ENCODE measurements at regions not wholly inside any gene's neighbourhood (a gene's known extent, or its start where the extent isn't known, plus 50 kb on each side); places are given as distances from the start of the nearest gene placed in this dataset.

- H3K36me3 ChIP-seq (ENCODE audit: control insufficient read depth, insufficient read depth, low read length): no peaks in the 10 kb centered on the region
- DNase-seq (ENCODE audit: low read depth): no peak
- ChIA-PET POLR2A (no interaction called here), CTCF (no interaction called here)
- TF ChIP-seq, protein P1, sequence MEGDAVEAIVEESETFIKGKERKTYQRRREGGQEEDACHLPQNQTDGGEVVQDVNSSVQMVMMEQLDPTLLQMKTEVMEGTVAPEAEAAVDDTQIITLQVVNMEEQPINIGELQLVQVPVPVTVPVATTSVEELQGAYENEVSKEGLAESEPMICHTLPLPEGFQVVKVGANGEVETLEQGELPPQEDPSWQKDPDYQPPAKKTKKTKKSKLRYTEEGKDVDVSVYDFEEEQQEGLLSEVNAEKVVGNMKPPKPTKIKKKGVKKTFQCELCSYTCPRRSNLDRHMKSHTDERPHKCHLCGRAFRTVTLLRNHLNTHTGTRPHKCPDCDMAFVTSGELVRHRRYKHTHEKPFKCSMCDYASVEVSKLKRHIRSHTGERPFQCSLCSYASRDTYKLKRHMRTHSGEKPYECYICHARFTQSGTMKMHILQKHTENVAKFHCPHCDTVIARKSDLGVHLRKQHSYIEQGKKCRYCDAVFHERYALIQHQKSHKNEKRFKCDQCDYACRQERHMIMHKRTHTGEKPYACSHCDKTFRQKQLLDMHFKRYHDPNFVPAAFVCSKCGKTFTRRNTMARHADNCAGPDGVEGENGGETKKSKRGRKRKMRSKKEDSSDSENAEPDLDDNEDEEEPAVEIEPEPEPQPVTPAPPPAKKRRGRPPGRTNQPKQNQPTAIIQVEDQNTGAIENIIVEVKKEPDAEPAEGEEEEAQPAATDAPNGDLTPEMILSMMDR (IDR thresholded peaks at IDR 0.05; ENCODE audit: insufficient read depth, low read depth, low read length): no peak
- no peaks in the 10 kb centered on the region for H3K27me3 ChIP-seq (ENCODE audit: control insufficient read depth, insufficient read depth, low read length)
- H3K4me3 ChIP-seq (ENCODE audit: low read depth, low read length): no peak overlapping the region
Observed at GRCh38 chrX:43493756-43494155, 162.3 kb upstream of the MAOA start.

DNA sequence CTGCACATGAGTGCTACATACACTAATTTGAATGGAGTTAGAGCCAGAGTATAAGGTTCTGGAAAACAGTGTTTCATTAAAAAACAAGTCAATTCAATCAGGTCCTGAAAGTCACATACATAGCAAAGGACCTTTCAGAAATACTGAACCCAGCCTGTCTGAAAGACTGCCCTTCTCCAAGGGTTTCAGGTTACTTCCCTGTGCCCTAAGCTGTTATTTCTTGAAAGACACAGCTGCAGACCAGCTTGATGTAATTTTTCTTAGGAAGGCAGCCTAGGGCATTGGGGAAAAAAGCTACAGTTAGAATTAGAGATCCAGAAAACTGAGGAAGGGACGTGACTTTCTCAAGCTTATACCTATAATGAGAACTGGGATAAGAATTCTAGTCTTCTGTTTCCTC lies 155.9 kb upstream of the MAOA start:
- H3K27me3 ChIP-seq (ENCODE audit: control insufficient read depth, insufficient read depth, low read length): no peaks in the 10 kb centered on the region
- no peak for DNase-seq (ENCODE audit: low read depth)
- H3K4me3 ChIP-seq (ENCODE audit: low read depth, low read length): no peak overlapping the region
- POLR2A ChIA-PET: no interaction called here
- TF ChIP-seq, protein P1 (IDR thresholded peaks at IDR 0.05; ENCODE audit: insufficient read depth, low read depth, low read length): no peak
- H3K36me3 ChIP-seq (ENCODE audit: control insufficient read depth, insufficient read depth, low read length): no peaks in the 10 kb centered on the region
- CTCF ChIA-PET: no interaction called here

GRCh38 chrX:43500996-43501694 lies 155.0 kb upstream of the MAOA start:
- Histone ChIP-seq H3K4me3 (ENCODE audit: low read depth, low read length) (no peak overlapping the region), H3K27me3 (ENCODE audit: control insufficient read depth, insufficient read depth, low read length) (no peaks in the 10 kb centered on the region), H3K36me3 (ENCODE audit: control insufficient read depth, insufficient read depth, low read length) (no peaks in the 10 kb centered on the region)
- DNase-seq (ENCODE audit: low read depth): no peak
- POLR2A ChIA-PET: no interaction called here
- CTCF ChIA-PET: no interaction called here
- TF ChIP-seq, protein P1 (IDR thresholded peaks at IDR 0.05; ENCODE audit: insufficient read depth, low read depth, low read length): no peak

GRCh38 chrX:43504394-43504793 lies 151.7 kb upstream of the MAOA start:
- POLR2A ChIA-PET: no interaction called here
- CTCF ChIA-PET: no interaction called here
- H3K4me3 ChIP-seq (ENCODE audit: low read depth, low read length): no peak overlapping the region
- H3K36me3 ChIP-seq (ENCODE audit: control insufficient read depth, insufficient read depth, low read length): no peaks in the 10 kb centered on the region
- TF ChIP-seq, protein P1 (IDR thresholded peaks at IDR 0.05; ENCODE audit: insufficient read depth, low read depth, low read length): no peak
- no peak for DNase-seq (ENCODE audit: low read depth)
- no peaks in the 10 kb centered on the region for H3K27me3 ChIP-seq (ENCODE audit: control insufficient read depth, insufficient read depth, low read length)

DNA sequence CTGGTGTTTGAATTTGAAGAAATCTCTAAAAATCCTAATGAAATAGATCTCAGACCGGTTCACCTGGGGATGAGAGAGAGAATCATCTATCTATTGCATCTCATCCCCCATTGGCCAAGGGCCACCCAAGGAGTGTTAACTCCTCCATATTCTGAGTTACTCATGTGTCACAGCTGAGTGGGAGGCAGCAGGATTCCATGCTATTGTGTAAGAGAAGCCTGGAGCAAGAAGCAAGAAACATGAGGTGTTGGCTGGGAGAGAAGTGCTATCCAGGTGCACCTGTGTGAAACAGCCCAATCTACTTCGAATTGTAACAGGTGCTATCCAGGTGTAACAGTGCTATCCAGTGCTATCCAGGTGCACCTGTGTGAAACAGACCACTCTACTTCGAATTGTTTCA lies 150.3 kb upstream of the MAOA start:
- Histone ChIP-seq H3K27me3 (ENCODE audit: control insufficient read depth, insufficient read depth, low read length) (no peaks in the 10 kb centered on the region), H3K36me3 (ENCODE audit: control insufficient read depth, insufficient read depth, low read length) (no peaks in the 10 kb centered on the region), H3K4me3 (ENCODE audit: low read depth, low read length) (no peak overlapping the region)
- TF ChIP-seq, protein P1 (IDR thresholded peaks at IDR 0.05; ENCODE audit: insufficient read depth, low read depth, low read length): no peak
- POLR2A ChIA-PET: no interaction called here
- CTCF ChIA-PET: no interaction called here
- no peak for DNase-seq (ENCODE audit: low read depth)

Measured in BJ (cell line).